ENCODE measurements at regions not wholly inside any gene's neighbourhood (a gene's known extent, or its start where the extent isn't known, plus 50 kb on each side); places are given as distances from the start of the nearest gene placed in this dataset.

- Histone ChIP-seq H4K20me1 (ENCODE audit: insufficient read depth, low read length) (no peaks in the 10 kb centered on the region), H3K79me2 (ENCODE audit: low read length) (no peaks in the 10 kb centered on the region)
- TF ChIP-seq CTCF (IDR thresholded peaks at IDR 0.05; ENCODE audit: low read depth, low read length) = no peak
- no peak for TF ChIP-seq EZH2phosphoT487 (IDR thresholded peaks at IDR 0.05; ENCODE audit: low read depth)
Measured at GRCh38 chr12:19841451-19841850, 402.2 kb downstream of the AEBP2 start.

GRCh38 chr12:19842116-19842515, 402.8 kb downstream of the AEBP2 start:
- TF ChIP-seq CTCF (IDR thresholded peaks at IDR 0.05; ENCODE audit: low read depth, low read length) (no peak), EZH2phosphoT487 (IDR thresholded peaks at IDR 0.05; ENCODE audit: low read depth) (no peak)
- Histone ChIP-seq H3K4me1 (ENCODE audit: low read length) (peaks cover 18% of the 10 kb centered on the region), H4K20me1 (ENCODE audit: insufficient read depth, low read length) (no peaks in the 10 kb centered on the region), H3K27me3 (ENCODE audit: low read depth, low read length) (no peaks in the 10 kb centered on the region), H3K79me2 (ENCODE audit: low read length) (no peaks in the 10 kb centered on the region), H3K4me3 (ENCODE audit: low read length) (no peak overlapping the region), H3K36me3 (replicated peaks; ENCODE audit: low read depth, low read length) (no peaks in the 10 kb centered on the region), H3K9me3 (ENCODE audit: insufficient read depth, low read length) (no peaks in the 10 kb centered on the region), H3K4me2 (ENCODE audit: low read length) (peak overlapping the region; percentile 0; the same call in 1 of the 2 replicates), H2AFZ (ENCODE audit: low read depth, low read length) (no peak overlapping the region), H3K27ac (ENCODE audit: low read length) (no peak overlapping the region), H3K9ac (ENCODE audit: low read length) (no peak overlapping the region)

More at GRCh38 chr12:19841451-19841850, 402.2 kb downstream of the AEBP2 start:
- Histone ChIP-seq H2AFZ (ENCODE audit: low read depth, low read length) (no peak overlapping the region), H3K9ac (ENCODE audit: low read length) (no peak overlapping the region), H3K27me3 (ENCODE audit: low read depth, low read length) (no peaks in the 10 kb centered on the region), H3K27ac (ENCODE audit: low read length) (no peak overlapping the region), H3K36me3 (replicated peaks; ENCODE audit: low read depth, low read length) (no peaks in the 10 kb centered on the region), H3K4me2 (ENCODE audit: low read length) (no peak overlapping the region), H3K4me3 (ENCODE audit: low read length) (no peak overlapping the region), H3K4me1 (ENCODE audit: low read length) (peaks cover 11% of the 10 kb centered on the region), H3K9me3 (ENCODE audit: insufficient read depth, low read length) (no peaks in the 10 kb centered on the region)

GRCh38 chr12:19844224-19844623, 404.9 kb downstream of the AEBP2 start:
- Histone ChIP-seq H3K4me2 (ENCODE audit: low read length) (no peak overlapping the region), H3K79me2 (ENCODE audit: low read length) (no peaks in the 10 kb centered on the region), H3K27ac (ENCODE audit: low read length) (no peak overlapping the region), H3K9me3 (ENCODE audit: insufficient read depth, low read length) (peaks cover 5% of the 10 kb centered on the region; the same call in 1 of the 2 replicates), H3K27me3 (ENCODE audit: low read depth, low read length) (no peaks in the 10 kb centered on the region), H3K4me1 (ENCODE audit: low read length) (peaks cover 37% of the 10 kb centered on the region), H3K4me3 (ENCODE audit: low read length) (no peak overlapping the region), H2AFZ (ENCODE audit: low read depth, low read length) (no peak overlapping the region), H4K20me1 (ENCODE audit: insufficient read depth, low read length) (no peaks in the 10 kb centered on the region), H3K36me3 (replicated peaks; ENCODE audit: low read depth, low read length) (no peaks in the 10 kb centered on the region), H3K9ac (ENCODE audit: low read length) (no peak overlapping the region)
- TF ChIP-seq CTCF (IDR thresholded peaks at IDR 0.05; ENCODE audit: low read depth, low read length) (no peak), EZH2phosphoT487 (IDR thresholded peaks at IDR 0.05; ENCODE audit: low read depth) (no peak)

- Histone ChIP-seq H3K4me2 (ENCODE audit: low read length) (no peak overlapping the region), H3K4me1 (ENCODE audit: low read length) (peaks cover 37% of the 10 kb centered on the region), H2AFZ (ENCODE audit: low read depth, low read length) (no peak overlapping the region), H3K27me3 (ENCODE audit: low read depth, low read length) (no peaks in the 10 kb centered on the region), H4K20me1 (ENCODE audit: insufficient read depth, low read length) (no peaks in the 10 kb centered on the region), H3K79me2 (ENCODE audit: low read length) (no peaks in the 10 kb centered on the region), H3K9ac (ENCODE audit: low read length) (no peak overlapping the region), H3K36me3 (replicated peaks; ENCODE audit: low read depth, low read length) (no peaks in the 10 kb centered on the region), H3K9me3 (ENCODE audit: insufficient read depth, low read length) (peaks cover 11% of the 10 kb centered on the region; the same call in 1 of the 2 replicates), H3K4me3 (ENCODE audit: low read length) (no peak overlapping the region), H3K27ac (ENCODE audit: low read length) (no peak overlapping the region)
- TF ChIP-seq EZH2phosphoT487 (IDR thresholded peaks at IDR 0.05; ENCODE audit: low read depth) = no peak
- no peak for TF ChIP-seq CTCF (IDR thresholded peaks at IDR 0.05; ENCODE audit: low read depth, low read length)
Measured at GRCh38 chr12:19846574-19846973, 407.3 kb downstream of the AEBP2 start.

Measured in OCI-LY3 (cell line).